ENCODE measurements at regions not wholly inside any gene's neighbourhood (a gene's known extent, or its start where the extent isn't known, plus 50 kb on each side); places are given as distances from the start of the nearest gene placed in this dataset.

GRCh38 chr9:7507566-7508270, 291.9 kb downstream of the DMAC1 start:
- no peak for TF ChIP-seq POLR2A (IDR thresholded peaks at IDR 0.05; ENCODE audit: low read length)
- no peak for TF ChIP-seq GATA1 (IDR thresholded peaks at IDR 0.05; ENCODE audit: low read depth, low read length)
